A549 (cell line): ENCODE measurements at regions not wholly inside any gene's neighbourhood (a gene's known extent, or its start where the extent isn't known, plus 50 kb on each side); places are given as distances from the start of the nearest gene placed in this dataset.

Experiments
- ATAC-seq, 2 experiments: fragments of 200-7000 bp in 1 of 2; fragments of >200 bp in 1 of 2; cut with Nextera tagmentation in 1 of 2; cut with Tn5 transposase in 1 of 2; 3 replicates each; pipeline versions ENCODE4 v1.8.0 to v1.9.1; 2018 to 2020; ENCODE audit warnings: mild to moderate bottlenecking in 1 of 2, moderate library complexity in 1 of 2
- CTCF ChIA-PET: fragments of 300-600 bp; sonication (Branson Sonifier 250); formaldehyde crosslinking; extraction: SDS; loops from one replicate; lab custom pipeline; 2021; ENCODE audit warnings: antibody characterized with exemption, inconsistent platforms; lab: Yijun Ruan, JAX
- POLR2A ChIA-PET: fragments of 350-600 bp; formaldehyde crosslinking; extraction: SDS; loops from one replicate; lab custom pipeline; 2021; ENCODE audit warnings: antibody characterized with exemption, inconsistent platforms; lab: Yijun Ruan, JAX
- DNase-seq, 2 experiments: peaks; one replicate each; pipeline versions ENCODE4 v3.0.0 to v3.0.0-alpha.2; 2011 to 2016; ENCODE audit warnings: low read depth in 1 of 2, low spot score in 1 of 2
- FAIRE-seq: peaks from 2 replicates; lab custom pipeline; 2011; peaks lifted over from hg19 to GRCh38; lab: Jason Lieb, UNC
- H3K27ac ChIP-seq, 2 experiments: fragments of >200 bp; sonication (Bioruptor Twin); formaldehyde crosslinking; 3 replicates each; pipeline ENCODE4 v1.5.1; 2016 to 2017
- H3K4me1 ChIP-seq: fragments of >200 bp; sonication (Bioruptor Twin); formaldehyde crosslinking; 3 replicates; pipeline ENCODE4 v1.6.1; 2016
- H3K4me2 ChIP-seq: fragments of >200 bp; sonication (Bioruptor Twin); formaldehyde crosslinking; 3 replicates; pipeline ENCODE4 v1.6.1; 2016
- H3K4me3 ChIP-seq: fragments of >200 bp; sonication (Bioruptor Twin); formaldehyde crosslinking; 3 replicates; pipeline ENCODE4 v1.5.1; 2016
- H3K9me3 ChIP-seq: fragments of >200 bp; sonication (Bioruptor Twin); formaldehyde crosslinking; 3 replicates; pipeline ENCODE4 v1.6.1; 2016
- BHLHE40 ChIP-seq: IDR thresholded peaks from 2 replicates; pipeline ENCODE4 v1.6.1; 2012; ENCODE audit warnings: low read depth, low read length, inconsistent platforms
- CBX2 ChIP-seq: fragments of 200-600 bp; sonication (generic); IDR thresholded peaks from 2 replicates; pipeline ENCODE4 v1.6.1; 2016; ENCODE audit warnings: low read depth, mild to moderate bottlenecking, borderline replicate concordance
- EHMT2 ChIP-seq: fragments of 200-600 bp; sonication (generic); IDR thresholded peaks from 2 replicates; pipeline ENCODE4 v1.6.1; 2016; ENCODE audit warnings: antibody characterized with exemption, low read depth, mild to moderate bottlenecking, moderate library complexity
- HOXA7 ChIP-seq: fragments of 250-450 bp; sonication (Bioruptor Pico); IDR thresholded peaks from 2 replicates; pipeline ENCODE4 v1.5.0; 2020; ENCODE audit warnings: mild to moderate bottlenecking, moderate library complexity
- HOXB13 ChIP-seq: fragments of 250-450 bp; sonication (Bioruptor Pico); IDR thresholded peaks from 2 replicates; pipeline ENCODE4 v1.5.0; 2020; ENCODE audit warnings: low read depth, mild to moderate bottlenecking, moderate library complexity
- JUN ChIP-seq, 2 experiments: fragments of >200 bp; sonication (Bioruptor Twin); formaldehyde crosslinking; IDR thresholded peaks; 2 replicates in 1 of 2; 3 replicates in 1 of 2; pipeline ENCODE4 v1.6.1; 2016 to 2017
- KDM1A ChIP-seq: fragments of 200-600 bp; sonication (generic); IDR thresholded peaks from 2 replicates; pipeline ENCODE4 v1.6.1; 2016; ENCODE audit warnings: low read depth, mild to moderate bottlenecking
- MAFK ChIP-seq: fragments of 450-650 bp; IDR thresholded peaks from 2 replicates; pipeline ENCODE4 v1.6.1; 2014; ENCODE audit not compliant: partially characterized antibody
- MYC ChIP-seq: IDR thresholded peaks from 2 replicates; pipeline ENCODE4 v1.6.1; 2012; ENCODE audit warnings: mild to moderate bottlenecking, inconsistent platforms, low read length, improper control_type of control experiment, borderline replicate concordance
- NFE2L2 ChIP-seq: fragments of 150-350 bp; conservative IDR thresholded peaks from 2 replicates; pipeline ENCODE4 v1.6.1; 2014; ENCODE audit warnings: low read length
- NPAS2 ChIP-seq: fragments of 250-450 bp; sonication (Bioruptor Pico); IDR thresholded peaks from 2 replicates; pipeline ENCODE4 v1.8.0; 2022; ENCODE audit warnings: mild to moderate bottlenecking, moderate library complexity, borderline replicate concordance
- NR3C1 ChIP-seq: fragments of >200 bp; sonication (Bioruptor Twin); formaldehyde crosslinking; IDR thresholded peaks from 3 replicates; pipeline ENCODE4 v1.6.1; 2017
- POLR2A ChIP-seq: IDR thresholded peaks from 2 replicates; pipeline ENCODE4 v1.6.1; 2012; ENCODE audit warnings: mild to moderate bottlenecking, low read length
- POLR2AphosphoS2 ChIP-seq: conservative IDR thresholded peaks from 2 replicates; pipeline ENCODE4 v1.6.1; 2012; ENCODE audit warnings: low read length, improper control_type of control experiment, inconsistent platforms
- RAD21 ChIP-seq, 2 experiments: fragments of >200 bp in 1 of 2; sonication (Bioruptor Twin) in 1 of 2; formaldehyde crosslinking in 1 of 2; IDR thresholded peaks in 1 of 2; conservative IDR thresholded peaks in 1 of 2; 2 replicates in 1 of 2; 3 replicates in 1 of 2; pipeline ENCODE4 v1.6.1; 2012 to 2018; ENCODE audit warnings: inconsistent platforms in 1 of 2
- RCOR1 ChIP-seq: fragments of 150-350 bp; IDR thresholded peaks from 2 replicates; pipeline ENCODE4 v1.6.1; 2014; ENCODE audit warnings: antibody characterized with exemption, low read length, low read depth
- TFCP2L1 ChIP-seq: fragments of 250-450 bp; sonication (Bioruptor Pico); IDR thresholded peaks from 2 replicates; pipeline ENCODE4 v1.5.0; 2021; ENCODE audit warnings: mild to moderate bottlenecking
- WGBS: methylation state at CpG from one replicate; pipeline ENCODE4 v1.1.6; 2017; ENCODE audit errors: missing lambda C conversion rate; 5-methylcytosine and 5-hydroxymethylcytosine counted together
- TF ChIP-seq, protein P1 (sequence below): fragments of >200 bp; sonication (Bioruptor Twin); formaldehyde crosslinking; IDR thresholded peaks from 3 replicates; pipeline ENCODE4 v1.6.1; 2016
- TF ChIP-seq, protein P2 (sequence below): fragments of 250-450 bp; sonication (Bioruptor Pico); IDR thresholded peaks from 2 replicates; pipeline ENCODE4 v1.5.0; 2020; ENCODE audit warnings: low read depth, mild to moderate bottlenecking, moderate library complexity
- TF ChIP-seq, protein P3 (sequence below): IDR thresholded peaks from 2 replicates; pipeline ENCODE4 v1.6.1; 2012; ENCODE audit warnings: low read depth, borderline replicate concordance
- TF ChIP-seq, protein P4 (sequence below): IDR thresholded peaks from 2 replicates; pipeline ENCODE4 v1.6.1; 2012
- TF ChIP-seq, protein P5 (sequence below): fragments of 450-650 bp; IDR thresholded peaks from 2 replicates; pipeline ENCODE4 v1.6.1; 2014; ENCODE audit warnings: antibody characterized with exemption
- TF ChIP-seq, protein P6 (sequence below): fragments of >200 bp; sonication (Bioruptor Twin); formaldehyde crosslinking; IDR thresholded peaks from 3 replicates; pipeline ENCODE4 v1.5.1; 2016

DNA sequence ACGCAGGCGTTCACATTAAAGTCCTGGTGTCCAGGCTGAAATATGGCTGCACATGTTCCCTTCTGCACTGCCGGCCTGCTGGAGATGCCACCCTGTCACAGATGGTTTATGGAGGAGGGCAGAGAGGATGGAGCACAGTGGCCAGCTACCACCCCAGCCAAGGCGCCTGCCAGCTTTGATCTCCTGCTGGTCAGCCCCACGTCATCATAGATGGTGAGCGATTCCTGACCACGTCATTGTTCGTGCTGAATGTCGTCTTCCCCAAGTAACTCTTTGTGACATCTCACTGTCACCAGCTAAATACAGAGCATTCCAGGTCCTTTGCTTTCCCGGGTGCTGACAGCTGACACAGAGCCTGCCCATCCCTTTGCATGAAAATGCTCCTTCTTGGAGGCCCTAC, 248.3 kb downstream of the TTC32 start (continued):
- TF ChIP-seq HOXB13 (CRISPR knock-in tag), result no peak
- TF ChIP-seq, protein P1, sequence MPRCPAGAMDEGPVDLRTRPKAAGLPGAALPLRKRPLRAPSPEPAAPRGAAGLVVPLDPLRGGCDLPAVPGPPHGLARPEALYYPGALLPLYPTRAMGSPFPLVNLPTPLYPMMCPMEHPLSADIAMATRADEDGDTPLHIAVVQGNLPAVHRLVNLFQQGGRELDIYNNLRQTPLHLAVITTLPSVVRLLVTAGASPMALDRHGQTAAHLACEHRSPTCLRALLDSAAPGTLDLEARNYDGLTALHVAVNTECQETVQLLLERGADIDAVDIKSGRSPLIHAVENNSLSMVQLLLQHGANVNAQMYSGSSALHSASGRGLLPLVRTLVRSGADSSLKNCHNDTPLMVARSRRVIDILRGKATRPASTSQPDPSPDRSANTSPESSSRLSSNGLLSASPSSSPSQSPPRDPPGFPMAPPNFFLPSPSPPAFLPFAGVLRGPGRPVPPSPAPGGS, result no peak
- TF ChIP-seq, protein P2, sequence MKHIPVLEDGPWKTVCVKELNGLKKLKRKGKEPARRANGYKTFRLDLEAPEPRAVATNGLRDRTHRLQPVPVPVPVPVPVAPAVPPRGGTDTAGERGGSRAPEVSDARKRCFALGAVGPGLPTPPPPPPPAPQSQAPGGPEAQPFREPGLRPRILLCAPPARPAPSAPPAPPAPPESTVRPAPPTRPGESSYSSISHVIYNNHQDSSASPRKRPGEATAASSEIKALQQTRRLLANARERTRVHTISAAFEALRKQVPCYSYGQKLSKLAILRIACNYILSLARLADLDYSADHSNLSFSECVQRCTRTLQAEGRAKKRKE (CRISPR knock-in tag), result no peak
- no peak for TF ChIP-seq MYC
- no peak for TF ChIP-seq BHLHE40

DNA sequence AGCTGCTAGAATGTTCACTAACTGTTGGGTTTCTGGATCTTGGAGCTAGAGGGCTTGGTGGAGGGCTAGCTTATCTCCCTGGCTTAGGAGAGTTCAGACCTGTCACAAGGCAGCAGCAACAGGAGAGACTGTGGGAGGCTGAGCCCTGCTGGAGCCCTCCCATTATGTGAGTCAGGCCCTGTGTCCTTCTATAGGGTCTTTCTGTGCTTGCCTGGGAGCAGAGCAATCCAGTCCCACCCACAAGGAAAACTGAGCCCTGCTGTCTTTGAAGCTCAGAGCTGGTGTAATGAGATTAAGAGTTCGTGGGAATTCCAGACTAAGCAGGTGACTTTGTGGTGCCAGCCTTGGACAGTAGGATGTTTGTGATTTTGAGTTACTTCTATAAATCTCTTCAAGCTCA, 249.0 kb downstream of the TTC32 start:
- no peak overlapping the region for H3K4me3 ChIP-seq
- H3K9me3 ChIP-seq, result no peaks in the 10 kb centered on the region
- H3K4me2 ChIP-seq, result no peak overlapping the region
- DNase-seq (no peak), FAIRE-seq (no peak), ATAC-seq (no peak)
- H3K4me1 ChIP-seq, result peaks cover 27% of the 10 kb centered on the region
- POLR2A ChIA-PET, result no interaction called here
- CTCF ChIA-PET, result interaction anchor here (0.9 to 2.4 kb wide), 2 partner anchors 14 to 100 kb away, joined by 3 to 10 read pairs; no protein-coding TSS in a partner anchor
- 74% methylated on average over 1 of the region's 1 CpG for WGBS
- H3K27ac ChIP-seq, result no peak overlapping the region; a peak in 2 of 6 replicates
- TF ChIP-seq EHMT2 (no peak), JUN (IDR thresholded peaks at IDR 0.05) (no peak), RAD21 (conservative IDR thresholded peaks at IDR 0.05 in 1 of 2, IDR thresholded peaks at IDR 0.05 in 1 of 2) (no peak), TFCP2L1 (CRISPR knock-in tag) (no peak), HOXB13 (CRISPR knock-in tag) (no peak)
- TF ChIP-seq, protein P3, sequence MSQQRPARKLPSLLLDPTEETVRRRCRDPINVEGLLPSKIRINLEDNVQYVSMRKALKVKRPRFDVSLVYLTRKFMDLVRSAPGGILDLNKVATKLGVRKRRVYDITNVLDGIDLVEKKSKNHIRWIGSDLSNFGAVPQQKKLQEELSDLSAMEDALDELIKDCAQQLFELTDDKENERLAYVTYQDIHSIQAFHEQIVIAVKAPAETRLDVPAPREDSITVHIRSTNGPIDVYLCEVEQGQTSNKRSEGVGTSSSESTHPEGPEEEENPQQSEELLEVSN, result no peak
- TF ChIP-seq, protein P4, sequence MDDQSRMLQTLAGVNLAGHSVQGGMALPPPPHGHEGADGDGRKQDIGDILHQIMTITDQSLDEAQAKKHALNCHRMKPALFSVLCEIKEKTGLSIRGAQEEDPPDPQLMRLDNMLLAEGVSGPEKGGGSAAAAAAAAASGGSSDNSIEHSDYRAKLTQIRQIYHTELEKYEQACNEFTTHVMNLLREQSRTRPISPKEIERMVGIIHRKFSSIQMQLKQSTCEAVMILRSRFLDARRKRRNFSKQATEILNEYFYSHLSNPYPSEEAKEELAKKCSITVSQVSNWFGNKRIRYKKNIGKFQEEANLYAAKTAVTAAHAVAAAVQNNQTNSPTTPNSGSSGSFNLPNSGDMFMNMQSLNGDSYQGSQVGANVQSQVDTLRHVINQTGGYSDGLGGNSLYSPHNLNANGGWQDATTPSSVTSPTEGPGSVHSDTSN, result no peak

DNA sequence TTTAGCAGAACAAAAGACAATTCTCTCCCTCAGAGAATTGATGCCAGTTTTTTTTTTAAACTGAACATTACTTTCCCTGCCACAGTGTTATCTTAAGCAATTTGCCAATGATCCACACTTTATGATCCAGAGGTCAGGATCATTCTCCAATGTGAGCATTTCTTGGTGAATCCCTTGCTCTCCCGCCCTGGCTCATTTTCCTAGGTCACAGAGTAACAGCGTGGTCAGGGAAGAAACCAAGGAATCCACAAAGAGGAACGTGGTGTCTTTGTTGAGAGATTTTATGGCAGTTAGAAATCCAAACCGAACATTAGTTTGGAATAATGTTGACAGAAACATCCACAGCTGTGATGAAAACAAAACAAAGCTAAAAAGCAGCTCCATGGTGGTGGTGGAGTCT, 250.3 kb downstream of the TTC32 start:
- Histone ChIP-seq H3K4me3 (no peak overlapping the region), H3K4me2 (no peak overlapping the region), H3K27ac (peak overlapping the region; percentile 4 to 57; a peak in 2 of 6 replicates), H3K4me1 (peaks cover 27% of the 10 kb centered on the region), H3K9me3 (no peaks in the 10 kb centered on the region)
- DNase-seq (no peak), ATAC-seq (no peak), FAIRE-seq (no peak)
- ChIA-PET POLR2A (no interaction called here), CTCF (interaction anchor here (0.7 to 2.1 kb wide), 5 partner anchors 15 to 288 kb away, joined by 3 to 11 read pairs (median 4); no protein-coding TSS in a partner anchor)
- TF ChIP-seq, protein P5, sequence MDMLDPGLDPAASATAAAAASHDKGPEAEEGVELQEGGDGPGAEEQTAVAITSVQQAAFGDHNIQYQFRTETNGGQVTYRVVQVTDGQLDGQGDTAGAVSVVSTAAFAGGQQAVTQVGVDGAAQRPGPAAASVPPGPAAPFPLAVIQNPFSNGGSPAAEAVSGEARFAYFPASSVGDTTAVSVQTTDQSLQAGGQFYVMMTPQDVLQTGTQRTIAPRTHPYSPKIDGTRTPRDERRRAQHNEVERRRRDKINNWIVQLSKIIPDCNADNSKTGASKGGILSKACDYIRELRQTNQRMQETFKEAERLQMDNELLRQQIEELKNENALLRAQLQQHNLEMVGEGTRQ, result no peak
- TF ChIP-seq NFE2L2 (no peak), NPAS2 (CRISPR knock-in tag) (no peak), RCOR1 (no peak), HOXA7 (CRISPR knock-in tag) (no peak), KDM1A (no peak), MAFK (no peak), CBX2 (no peak), POLR2AphosphoS2 (no peak), NR3C1 (no peak), JUN (IDR thresholded peaks at IDR 0.05) (no peak), POLR2A (no peak)
- TF ChIP-seq, protein P6, sequence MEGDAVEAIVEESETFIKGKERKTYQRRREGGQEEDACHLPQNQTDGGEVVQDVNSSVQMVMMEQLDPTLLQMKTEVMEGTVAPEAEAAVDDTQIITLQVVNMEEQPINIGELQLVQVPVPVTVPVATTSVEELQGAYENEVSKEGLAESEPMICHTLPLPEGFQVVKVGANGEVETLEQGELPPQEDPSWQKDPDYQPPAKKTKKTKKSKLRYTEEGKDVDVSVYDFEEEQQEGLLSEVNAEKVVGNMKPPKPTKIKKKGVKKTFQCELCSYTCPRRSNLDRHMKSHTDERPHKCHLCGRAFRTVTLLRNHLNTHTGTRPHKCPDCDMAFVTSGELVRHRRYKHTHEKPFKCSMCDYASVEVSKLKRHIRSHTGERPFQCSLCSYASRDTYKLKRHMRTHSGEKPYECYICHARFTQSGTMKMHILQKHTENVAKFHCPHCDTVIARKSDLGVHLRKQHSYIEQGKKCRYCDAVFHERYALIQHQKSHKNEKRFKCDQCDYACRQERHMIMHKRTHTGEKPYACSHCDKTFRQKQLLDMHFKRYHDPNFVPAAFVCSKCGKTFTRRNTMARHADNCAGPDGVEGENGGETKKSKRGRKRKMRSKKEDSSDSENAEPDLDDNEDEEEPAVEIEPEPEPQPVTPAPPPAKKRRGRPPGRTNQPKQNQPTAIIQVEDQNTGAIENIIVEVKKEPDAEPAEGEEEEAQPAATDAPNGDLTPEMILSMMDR, result no peak
- 63% methylated on average over 4 of the region's 4 CpGs for WGBS
